ENCODE measurements at regions not wholly inside any gene's neighbourhood (a gene's known extent, or its start where the extent isn't known, plus 50 kb on each side); places are given as distances from the start of the nearest gene placed in this dataset.

- no peak for TF ChIP-seq EZH2 (IDR thresholded peaks at IDR 0.05; ENCODE audit: low read length, missing control alignments)
- no peak for TF ChIP-seq CTCF (conservative IDR thresholded peaks at IDR 0.05 in 1 of 2, IDR thresholded peaks at IDR 0.05 in 1 of 2; ENCODE audit: low read depth in 1 of 2, low read length in 2 of 2)
Measured at GRCh38 chr7:130996833-130997231, 262.8 kb upstream of the KLF14 start.
